Loucy (cell line): ENCODE measurements at regions not wholly inside any gene's neighbourhood (a gene's known extent, or its start where the extent isn't known, plus 50 kb on each side); places are given as distances from the start of the nearest gene placed in this dataset.
A peak's percentile ranks its signal among the peaks of the same experiment; 100 is the strongest.

ENCODE experiments used
- H2AFZ ChIP-seq: fragments of 200-600 bp; sonication (generic); 2 replicates; pipeline ENCODE4 v1.6.0; 2016; ENCODE audit warnings: antibody characterized with exemption, mild to moderate bottlenecking, low read length, moderate library complexity
- H3F3A ChIP-seq: fragments of 200-600 bp; 2 replicates; pipeline ENCODE4 v1.6.0; 2016; ENCODE audit warnings: antibody characterized with exemption, low read depth, mild to moderate bottlenecking
- H3K27me3 ChIP-seq: fragments of 200-600 bp; sonication (generic); 2 replicates; pipeline ENCODE4 v1.6.1; 2014; ENCODE audit warnings: low read length, mild to moderate bottlenecking; ENCODE audit not compliant: insufficient read depth, poor library complexity, severe bottlenecking
- H3K36me3 ChIP-seq: fragments of 200-600 bp; sonication (generic); 2 replicates; pipeline ENCODE4 v1.6.1; 2016; ENCODE audit warnings: low read length; ENCODE audit not compliant: insufficient read depth
- H3K4me1 ChIP-seq: fragments of 200-600 bp; sonication (generic); 2 replicates; pipeline ENCODE4 v1.5.1; 2014; ENCODE audit warnings: low read length, mild to moderate bottlenecking; ENCODE audit not compliant: insufficient read depth, poor library complexity, severe bottlenecking
- H3K4me2 ChIP-seq: fragments of 200-600 bp; sonication (generic); 2 replicates; pipeline ENCODE4 v1.6.0; 2014; ENCODE audit warnings: antibody characterized with exemption, low read length, low read depth, mild to moderate bottlenecking; ENCODE audit not compliant: poor library complexity, severe bottlenecking
- H3K4me3 ChIP-seq: fragments of 200-600 bp; sonication (generic); 2 replicates; pipeline ENCODE4 v1.5.1; 2014; ENCODE audit warnings: low read length, mild to moderate bottlenecking, mixed read lengths; ENCODE audit not compliant: poor library complexity, severe bottlenecking
- H3K79me2 ChIP-seq: fragments of 200-600 bp; sonication (generic); 2 replicates; pipeline ENCODE4 v1.6.1; 2014; ENCODE audit warnings: low read length; ENCODE audit not compliant: insufficient read depth
- H3K9ac ChIP-seq: fragments of 200-600 bp; sonication (generic); 2 replicates; pipeline ENCODE4 v1.6.0; 2014; ENCODE audit warnings: mild to moderate bottlenecking, low read depth, low read length, moderate library complexity; ENCODE audit not compliant: poor library complexity, severe bottlenecking
- H3K9me2 ChIP-seq: fragments of 200-600 bp; sonication (generic); replicated peaks from 2 replicates; pipeline ENCODE4 v1.6.1; 2016; ENCODE audit warnings: low read depth, low read length, mixed read lengths
- H3K9me3 ChIP-seq: fragments of 200-600 bp; sonication (generic); 2 replicates; pipeline ENCODE4 v1.6.1; 2014; ENCODE audit warnings: mild to moderate bottlenecking, antibody characterized with exemption, low read length, low read depth; ENCODE audit not compliant: insufficient read depth
- H4K20me1 ChIP-seq: fragments of 200-600 bp; sonication (generic); 2 replicates; pipeline ENCODE4 v1.6.0; 2014; ENCODE audit warnings: antibody characterized with exemption, low read length, mild to moderate bottlenecking; ENCODE audit not compliant: insufficient read depth, poor library complexity, severe bottlenecking
- CTCF ChIP-seq: fragments of 200-600 bp; sonication (generic); conservative IDR thresholded peaks from 2 replicates; pipeline ENCODE4 v1.5.1; 2014; ENCODE audit warnings: mild to moderate bottlenecking, antibody characterized with exemption, low read length
- EZH2phosphoT487 ChIP-seq: fragments of 200-600 bp; IDR thresholded peaks from 2 replicates; pipeline ENCODE4 v1.6.1; 2018; ENCODE audit warnings: antibody characterized with exemption, mild to moderate bottlenecking, moderate library complexity, borderline replicate concordance

- Histone ChIP-seq H2AFZ (no peak overlapping the region), H3K4me3 (no peak overlapping the region), H3K9me2 (no peaks in the 10 kb centered on the region), H3K4me1 (no peaks in the 10 kb centered on the region), H3K9me3 (no peaks in the 10 kb centered on the region), H3K4me2 (no peak overlapping the region), H4K20me1 (no peaks in the 10 kb centered on the region), H3F3A (no peaks in the 10 kb centered on the region), H3K9ac (no peak overlapping the region), H3K27me3 (no peaks in the 10 kb centered on the region), H3K36me3 (no peaks in the 10 kb centered on the region), H3K79me2 (no peaks in the 10 kb centered on the region)
- TF ChIP-seq CTCF (no peak), EZH2phosphoT487 (no peak)
These were observed 569.7 kb downstream of the REEP3 start for GRCh38 chr10:64090865-64091264.

DNA sequence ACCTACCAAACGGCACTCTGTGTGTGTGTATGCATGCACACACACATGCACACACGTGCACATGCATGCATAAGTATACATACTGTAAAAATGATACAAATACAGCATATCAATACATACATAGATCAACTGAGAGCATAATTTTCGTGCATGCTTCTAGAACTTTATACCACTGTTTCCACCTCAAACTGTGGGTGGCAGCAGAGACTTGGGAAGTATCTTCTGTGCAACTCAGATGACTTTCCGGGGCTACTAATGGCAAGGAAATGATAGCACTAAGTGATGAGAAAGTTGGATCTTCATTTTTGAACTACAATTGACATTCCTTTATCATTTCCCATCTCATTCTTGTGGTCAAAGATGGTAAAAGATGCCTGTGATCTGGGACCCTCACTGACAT is 570.7 kb downstream of the REEP3 start:
- no peaks in the 10 kb centered on the region for H3F3A ChIP-seq
- H3K36me3 ChIP-seq: no peaks in the 10 kb centered on the region
- no peaks in the 10 kb centered on the region for H3K9me3 ChIP-seq
- H3K9me2 ChIP-seq: no peaks in the 10 kb centered on the region
- no peak overlapping the region for H3K4me2 ChIP-seq
- no peaks in the 10 kb centered on the region for H3K79me2 ChIP-seq
- H3K4me1 ChIP-seq: no peaks in the 10 kb centered on the region
- H4K20me1 ChIP-seq: no peaks in the 10 kb centered on the region
- H2AFZ ChIP-seq: peak overlapping the region; percentile 85; the same call in 1 of the 2 replicates
- no peak overlapping the region for H3K9ac ChIP-seq
- TF ChIP-seq EZH2phosphoT487 (no peak), CTCF (peak; percentile 54)
- H3K27me3 ChIP-seq: no peaks in the 10 kb centered on the region
- H3K4me3 ChIP-seq: no peak overlapping the region

DNA sequence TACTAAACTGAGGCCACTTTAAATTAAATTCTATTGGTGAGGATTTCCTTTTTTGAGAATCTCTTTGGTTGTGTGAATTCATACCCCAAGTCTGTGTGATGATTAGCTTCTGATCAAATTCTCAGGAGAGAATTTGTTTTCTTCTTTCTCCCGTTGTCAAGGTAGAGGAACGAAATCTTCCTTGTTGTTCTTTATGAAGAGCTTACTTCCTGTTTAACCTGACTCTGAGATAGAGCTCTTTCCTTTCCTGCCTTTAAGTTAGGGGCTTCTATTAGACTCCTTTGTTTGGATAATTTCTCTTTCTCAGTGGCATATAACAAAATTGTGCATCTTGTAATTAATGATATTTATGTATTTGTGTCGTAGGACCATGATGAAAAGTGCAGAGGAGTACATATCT is 572.1 kb downstream of the REEP3 start:
- H3K36me3 ChIP-seq: no peaks in the 10 kb centered on the region
- no peaks in the 10 kb centered on the region for H3K9me3 ChIP-seq
- H2AFZ ChIP-seq: peak overlapping the region; percentile 85; the same call in 1 of the 2 replicates
- TF ChIP-seq CTCF (no peak), EZH2phosphoT487 (no peak)
- no peaks in the 10 kb centered on the region for H3K27me3 ChIP-seq
- no peaks in the 10 kb centered on the region for H3K4me1 ChIP-seq
- H3K4me3 ChIP-seq: no peak overlapping the region
- no peaks in the 10 kb centered on the region for H4K20me1 ChIP-seq
- no peaks in the 10 kb centered on the region for H3K9me2 ChIP-seq
- H3K9ac ChIP-seq: no peak overlapping the region
- H3K4me2 ChIP-seq: no peak overlapping the region
- H3F3A ChIP-seq: no peaks in the 10 kb centered on the region
- H3K79me2 ChIP-seq: no peaks in the 10 kb centered on the region
